Ovary (tissue), 7 donors: ENCODE measurements at regions not wholly inside any gene's neighbourhood (a gene's known extent, or its start where the extent isn't known, plus 50 kb on each side); places are given as distances from the start of the nearest gene placed in this dataset.

Source experiments
- DNase-seq, 5 donors: peaks; one replicate each; pipeline ENCODE4 v3.0.0-alpha.2; 2019 to 2020
- H3K27ac ChIP-seq, 2 donors: fragments of 200-600 bp; one replicate each; pipeline versions ENCODE4 v1.5.1 to v1.8.0; 2019 to 2022
- H3K27me3 ChIP-seq: fragments of 200-600 bp; one replicate; pipeline ENCODE4 v1.8.0; 2022
- H3K36me3 ChIP-seq: fragments of 200-600 bp; sonication (generic); one replicate; pipeline ENCODE4 v1.5.1; 2019
- H3K4me1 ChIP-seq: one replicate; pipeline ENCODE4 v1.8.1; 2013; ENCODE audit warnings: mild to moderate bottlenecking, moderate library complexity; ENCODE audit not compliant: insufficient read depth
- H3K4me3 ChIP-seq: fragments of 200-600 bp; sonication (generic); one replicate; pipeline ENCODE4 v1.5.1; 2017
- H3K9me3 ChIP-seq, 2 donors: fragments of 200-600 bp in 1 of 2; sonication (generic) in 1 of 2; one replicate each; pipeline versions ENCODE4 v1.5.1 to v1.8.1; 2013 to 2019; ENCODE audit warnings: mild to moderate bottlenecking in 1 of 2, moderate library complexity in 1 of 2
- CTCF ChIP-seq, 3 donors: fragments of 450-650 bp in 2 of 3; fragments of 200-600 bp in 1 of 3; IDR thresholded peaks; one replicate each; pipeline versions ENCODE4 v1.5.1 to v1.8.0; 2016 to 2022; ENCODE audit warnings: antibody characterized with exemption in 3 of 3, mild to moderate bottlenecking in 1 of 3
- EP300 ChIP-seq: sonication (generic); formaldehyde crosslinking; IDR thresholded peaks from one replicate; pipeline ENCODE4 v1.6.1; 2017; ENCODE audit warnings: antibody characterized with exemption
- POLR2A ChIP-seq: fragments of 450-650 bp; IDR thresholded peaks from one replicate; pipeline ENCODE4 v1.6.1; 2017; ENCODE audit warnings: antibody characterized with exemption, mild to moderate bottlenecking, moderate library complexity
- WGBS, 3 donors: extraction: QIAGEN DNeasy Blood & Tissue Kit in 1 of 3; methylation state at CpG; one replicate each; pipeline versions ENCODE4 v1.1.5 to v1.1.7; 2013 to 2017; 5-methylcytosine and 5-hydroxymethylcytosine counted together
- intact Hi-C, 4 donors: fragments of 100-400 bp; cut with DNase I; formaldehyde crosslinking; loops; one replicate each; pipeline versions ENCODE4 v1.11.0 to v1.15.1; 2022 to 2023
- donor health status: DM: no; HTN: no; CAD: no; lungs with moderate emphysema.
- donor health status: DM: no; HTN: no; CAD: no.
- donor health status: Bipolar disorder and iron deficiency.
- donor health status: DM: no; HTN: no; CAD: no.
- donor health status: DM: yes; HTN: yes; CAD: no.

GRCh38 chr9:87063871-87064270, 116.6 kb upstream of the GAS1 start:
- Histone ChIP-seq H3K27ac (peak overlapping the region in 1 of 2 donors; percentile 33), H3K4me1 (peaks cover 7% of the 10 kb centered on the region), H3K36me3 (no peaks in the 10 kb centered on the region), H3K27me3 (no peaks in the 10 kb centered on the region), H3K9me3 (no peaks in the 10 kb centered on the region), H3K4me3 (no peak overlapping the region)
- peak in 2 of 5 donors; percentile 28 to 37 for DNase-seq
- no peak for TF ChIP-seq EP300
- WGBS, 3 donors = 0 to 8% (median 2%) methylated on average over 1 of the region's 1 CpG
- intact Hi-C loops = loop anchor here in 2 of 4 donors (10.0 kb wide), 1 partner anchor 119 kb away; the partner anchor contains the start of gene GAS1 (in 2 of the 2)

GRCh38 chr9:87064311-87064710, 117.0 kb upstream of the GAS1 start:
- Histone ChIP-seq H3K9me3 (no peaks in the 10 kb centered on the region), H3K4me1 (peaks cover 7% of the 10 kb centered on the region), H3K27ac (peak overlapping the region in 1 of 2 donors; percentile 33), H3K27me3 (no peaks in the 10 kb centered on the region), H3K4me3 (no peak overlapping the region), H3K36me3 (no peaks in the 10 kb centered on the region)
- TF ChIP-seq POLR2A = no peak
- no peak for TF ChIP-seq CTCF (IDR thresholded peaks at IDR 0.05)
- TF ChIP-seq EP300 = no peak
- DNase-seq = no peak
- intact Hi-C loops = loop anchor here in 2 of 4 donors (10.0 kb wide), 1 partner anchor 120 kb away; the partner anchor contains the start of gene GAS1 (in 2 of the 2)
- WGBS, 3 donors = 40 to 48% (median 48%) methylated on average over 4 of the region's 4 CpGs

GRCh38 chr9:87065981-87066380, 118.7 kb upstream of the GAS1 start:
- TF ChIP-seq EP300 (no peak), CTCF (IDR thresholded peaks at IDR 0.05) (no peak), POLR2A (no peak)
- 32 to 45% (median 43%) methylated on average over 4 of the region's 4 CpGs for WGBS, 3 donors

GRCh38 chr9:87067426-87067825, 120.1 kb upstream of the GAS1 start:
- no peaks in the 10 kb centered on the region for H3K36me3 ChIP-seq
- H3K4me1 ChIP-seq = peaks cover 15% of the 10 kb centered on the region
- WGBS, 3 donors = 80 to 93% (median 85%) methylated on average over 1 of the region's 1 CpG
- no peak overlapping the region for H3K4me3 ChIP-seq
- intact Hi-C loops = loop anchor here in 2 of 4 donors (10.0 kb wide), 1 partner anchor 123 kb away; the partner anchor contains the start of gene GAS1 (in 2 of the 2)
- DNase-seq = no peak
- TF ChIP-seq EP300 (no peak), CTCF (IDR thresholded peaks at IDR 0.05) (no peak), POLR2A (no peak)
- H3K9me3 ChIP-seq = no peaks in the 10 kb centered on the region
- no peak overlapping the region for H3K27ac ChIP-seq
- H3K27me3 ChIP-seq = no peaks in the 10 kb centered on the region

More at GRCh38 chr9:87065981-87066380, 118.7 kb upstream of the GAS1 start:
- H3K27ac ChIP-seq = no peak overlapping the region
- intact Hi-C loops = loop anchor here in 2 of 4 donors (10.0 kb wide), 1 partner anchor 121 kb away; the partner anchor contains the start of gene GAS1 (in 2 of the 2)
- no peaks in the 10 kb centered on the region for H3K27me3 ChIP-seq
- no peak overlapping the region for H3K4me3 ChIP-seq
- no peak for DNase-seq
- peaks cover 12% of the 10 kb centered on the region for H3K4me1 ChIP-seq
- no peaks in the 10 kb centered on the region for H3K36me3 ChIP-seq
- H3K9me3 ChIP-seq = no peaks in the 10 kb centered on the region

- DNase-seq = no peak
- Histone ChIP-seq H3K27ac (no peak overlapping the region), H3K36me3 (no peaks in the 10 kb centered on the region), H3K4me3 (no peak overlapping the region), H3K27me3 (no peaks in the 10 kb centered on the region), H3K4me1 (peaks cover 15% of the 10 kb centered on the region), H3K9me3 (no peaks in the 10 kb centered on the region)
- TF ChIP-seq POLR2A = no peak
- TF ChIP-seq EP300 = no peak
- no peak for TF ChIP-seq CTCF (IDR thresholded peaks at IDR 0.05)
- intact Hi-C loops = loop anchor here in 2 of 4 donors (10.0 kb wide), 1 partner anchor 124 kb away; the partner anchor contains the start of gene GAS1 (in 2 of the 2)
- WGBS, 3 donors = 79 to 88% (median 81%) methylated on average over 4 of the region's 4 CpGs
These were observed 121.0 kb upstream of the GAS1 start for GRCh38 chr9:87068177-87068840.
